ENCODE measurements at regions not wholly inside any gene's neighbourhood (a gene's known extent, or its start where the extent isn't known, plus 50 kb on each side); places are given as distances from the start of the nearest gene placed in this dataset.
A peak's percentile ranks its signal among the peaks of the same experiment; 100 is the strongest.

- DNase-seq (ENCODE audit: low read depth), result no peak
Measured at GRCh38 chr10:106520698-106521097, 643.8 kb downstream of the SORCS1 start.

- DNase-seq (ENCODE audit: low read depth), result no peak
Measured at GRCh38 chr10:106519376-106520030, 645.0 kb downstream of the SORCS1 start.

- DNase-seq (ENCODE audit: low read depth), result peak; percentile 19
Measured at GRCh38 chr10:106515206-106515790, 649.2 kb downstream of the SORCS1 start.

- DNase-seq (ENCODE audit: low read depth), result peak; percentile 39
Measured at GRCh38 chr10:106513352-106513771, 651.1 kb downstream of the SORCS1 start.

DNA sequence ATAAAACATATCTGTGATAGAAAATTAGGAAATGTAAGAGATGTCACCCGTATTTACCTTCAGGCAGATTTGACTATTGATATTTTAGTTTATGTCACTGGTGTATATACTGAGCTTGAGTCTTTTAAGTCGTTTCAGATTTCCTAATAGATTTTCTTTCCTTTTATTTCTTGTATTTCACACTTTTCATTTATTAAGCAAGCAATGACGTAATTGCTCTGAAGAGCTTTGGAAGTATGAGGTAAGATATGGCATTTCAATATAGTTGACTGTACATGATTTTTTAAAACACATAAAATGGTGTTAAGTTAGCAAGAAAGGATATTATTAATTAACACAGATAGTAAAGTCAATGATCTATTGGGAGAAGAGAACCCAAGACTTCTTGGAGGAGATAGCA lies 652.6 kb downstream of the SORCS1 start:
- no peak for DNase-seq (ENCODE audit: low read depth)

DNA sequence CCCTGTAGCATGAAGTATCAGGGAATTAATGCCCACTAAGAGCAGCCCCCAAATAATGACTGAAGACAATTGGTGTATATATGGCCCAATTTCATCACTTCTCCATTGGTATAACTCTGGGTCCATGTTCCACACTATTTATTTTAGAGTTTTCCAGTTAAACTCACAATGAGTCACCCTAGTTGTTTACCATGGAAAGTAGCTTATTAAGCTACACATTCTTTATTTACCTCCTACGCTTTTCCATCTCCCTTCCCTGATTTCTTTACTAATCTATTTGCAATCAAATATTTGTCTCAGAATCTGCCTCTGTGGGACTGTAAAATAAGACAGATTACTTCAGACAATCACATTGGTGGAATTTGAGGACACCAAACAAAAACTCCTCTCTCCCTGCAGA lies 655.6 kb downstream of the SORCS1 start:
- DNase-seq (ENCODE audit: low read depth), result peak; percentile 22

GRCh38 chr10:106506526-106507283 lies 657.8 kb downstream of the SORCS1 start:
- DNase-seq (ENCODE audit: low read depth), result peak; percentile 65

- DNase-seq (ENCODE audit: low read depth), result no peak
Measured at GRCh38 chr10:106504536-106504935, 660.0 kb downstream of the SORCS1 start.

DNA sequence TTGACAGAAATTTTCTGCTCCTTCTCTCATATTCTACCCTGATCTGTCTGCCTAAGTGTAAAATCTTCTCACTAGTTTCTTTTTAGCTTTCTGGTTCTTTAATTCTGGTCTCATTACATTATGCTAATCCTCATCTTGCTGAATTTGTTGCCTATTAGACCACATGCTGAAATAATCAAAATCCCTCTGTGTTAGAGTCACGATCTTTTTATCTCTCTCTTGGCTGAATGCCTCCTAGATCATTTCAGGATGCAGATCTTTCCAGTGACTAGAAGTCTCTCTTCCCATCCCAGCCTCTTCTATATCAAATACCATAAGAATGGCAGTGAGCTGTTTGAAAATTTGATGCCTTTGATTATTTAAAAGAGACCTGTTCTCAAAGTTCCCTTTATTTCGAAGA lies 661.9 kb downstream of the SORCS1 start:
- DNase-seq (ENCODE audit: low read depth), result no peak

DNA sequence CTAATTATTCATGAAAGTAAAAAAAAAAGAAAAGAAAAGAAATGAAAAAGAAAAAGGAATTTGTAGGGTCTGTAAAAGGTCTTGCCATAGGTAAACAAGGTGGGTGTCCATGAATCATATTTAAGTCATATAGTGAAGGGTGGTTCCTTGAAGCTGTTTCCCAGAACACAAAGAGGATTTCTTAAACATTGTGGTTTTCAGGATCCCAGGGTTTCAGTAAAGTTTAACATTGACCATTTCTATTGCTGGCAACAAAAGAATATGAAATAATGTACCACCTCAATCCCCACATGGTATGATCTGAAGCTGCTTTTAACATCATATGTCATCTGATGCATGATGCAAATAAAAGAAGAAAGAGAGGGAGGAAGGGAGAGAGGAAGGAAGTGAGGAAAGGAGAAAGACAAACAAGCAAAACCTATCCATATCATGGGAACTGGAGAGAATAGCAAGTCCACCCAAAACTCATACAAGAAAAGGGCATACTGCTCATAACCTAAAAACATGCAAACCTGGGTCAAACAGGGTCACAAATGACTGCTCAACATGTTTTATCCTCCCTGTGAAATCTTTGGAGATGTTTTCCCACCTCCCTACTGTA lies 663.5 kb downstream of the SORCS1 start:
- peak; percentile 11 for DNase-seq (ENCODE audit: low read depth)

DNA sequence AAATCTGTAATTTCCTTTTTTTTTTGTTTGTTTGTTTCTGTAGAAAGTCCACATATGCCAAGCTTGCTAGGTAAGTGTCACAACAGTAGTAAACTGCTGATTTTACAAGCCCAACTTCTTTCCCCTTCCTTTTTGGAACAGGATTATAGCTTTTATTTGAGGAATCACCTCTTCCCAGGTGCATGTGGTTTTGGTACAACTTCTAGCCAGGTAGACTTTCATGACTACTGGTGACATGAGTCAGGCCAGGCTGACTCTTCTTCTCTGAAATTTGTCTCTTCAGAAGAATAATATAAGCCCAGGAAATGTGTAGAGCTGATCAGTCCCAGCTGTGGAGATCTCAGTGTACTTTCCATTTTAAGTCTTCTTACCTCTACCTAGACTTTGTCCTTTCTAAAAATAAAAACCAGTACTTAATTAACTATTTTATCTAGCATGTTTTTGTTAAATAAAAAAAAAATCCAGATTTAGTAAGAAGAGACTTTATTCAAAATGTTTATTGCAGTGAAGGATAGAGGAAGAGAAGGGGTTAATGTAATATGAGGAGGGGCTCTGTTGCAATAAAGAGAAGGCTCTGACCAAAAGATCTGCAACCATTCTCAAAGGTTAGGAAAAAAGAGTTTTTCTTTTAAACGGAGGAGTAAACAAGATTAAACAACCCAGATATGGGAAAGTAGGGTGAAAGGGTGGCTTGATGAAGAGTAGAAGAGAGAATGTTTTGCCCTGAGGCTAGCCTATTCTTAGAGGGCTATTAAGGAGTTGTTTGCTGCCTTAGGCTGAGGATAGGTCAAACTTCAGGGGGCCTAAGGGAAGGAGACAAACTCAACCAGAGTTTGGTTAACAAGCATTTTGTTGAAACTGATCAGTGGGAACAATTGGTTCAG lies 664.2 kb downstream of the SORCS1 start:
- DNase-seq (ENCODE audit: low read depth), result peak; percentile 7

GRCh38 chr10:106499448-106499847 lies 665.1 kb downstream of the SORCS1 start:
- DNase-seq (ENCODE audit: low read depth), result no peak

GRCh38 chr10:106498675-106499074 lies 665.8 kb downstream of the SORCS1 start:
- DNase-seq (ENCODE audit: low read depth), result no peak

- DNase-seq (ENCODE audit: low read depth), result no peak
Measured at GRCh38 chr10:106495931-106496330, 668.6 kb downstream of the SORCS1 start.

DNA sequence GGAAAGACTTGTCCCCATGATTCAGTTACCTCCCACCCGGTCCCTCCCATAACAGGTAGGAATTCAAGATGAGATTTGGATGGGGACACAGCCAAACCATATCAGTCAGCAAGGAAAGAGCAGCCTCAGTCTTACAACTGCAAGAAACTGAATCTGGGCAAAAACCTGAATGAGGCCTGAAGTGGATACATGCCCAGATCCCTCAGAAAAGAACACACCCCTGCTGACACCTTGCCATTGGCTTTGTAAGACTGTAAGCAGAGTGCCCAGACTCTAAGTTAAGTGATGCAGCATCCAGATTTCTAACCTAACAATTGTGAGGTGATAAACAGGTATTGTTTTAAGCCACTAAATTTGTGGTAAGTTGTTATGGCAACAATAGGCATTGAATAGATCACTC lies 670.8 kb downstream of the SORCS1 start:
- no peak for DNase-seq (ENCODE audit: low read depth)

DNA sequence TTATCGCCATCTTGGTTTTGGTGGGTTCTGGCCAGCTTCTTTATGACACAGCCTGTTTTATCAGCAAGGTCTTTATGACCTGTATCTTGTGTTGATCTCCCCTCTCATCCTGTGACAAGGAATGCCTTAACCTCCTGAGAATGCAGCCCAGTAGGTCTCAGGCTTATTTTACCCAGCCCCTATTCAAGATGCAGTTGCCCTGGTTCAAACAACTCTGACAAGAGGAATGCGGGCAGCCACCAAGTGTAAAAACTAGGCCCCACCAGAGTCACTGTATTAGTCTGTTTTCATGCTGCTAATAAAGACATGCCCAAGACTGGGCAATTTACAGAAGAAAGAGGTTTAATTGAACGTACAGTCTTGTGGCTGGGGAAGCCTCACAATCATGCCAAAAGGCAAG lies 671.3 kb downstream of the SORCS1 start:
- no peak for DNase-seq (ENCODE audit: low read depth)

- no peak for DNase-seq (ENCODE audit: low read depth)
Measured at GRCh38 chr10:106487726-106488125, 676.8 kb downstream of the SORCS1 start.

GRCh38 chr10:106481598-106482275 lies 682.8 kb downstream of the SORCS1 start:
- DNase-seq (ENCODE audit: low read depth), result no peak

- DNase-seq (ENCODE audit: low read depth), result peak; percentile 18
Measured at GRCh38 chr10:106479636-106480035, 684.9 kb downstream of the SORCS1 start.

DNA sequence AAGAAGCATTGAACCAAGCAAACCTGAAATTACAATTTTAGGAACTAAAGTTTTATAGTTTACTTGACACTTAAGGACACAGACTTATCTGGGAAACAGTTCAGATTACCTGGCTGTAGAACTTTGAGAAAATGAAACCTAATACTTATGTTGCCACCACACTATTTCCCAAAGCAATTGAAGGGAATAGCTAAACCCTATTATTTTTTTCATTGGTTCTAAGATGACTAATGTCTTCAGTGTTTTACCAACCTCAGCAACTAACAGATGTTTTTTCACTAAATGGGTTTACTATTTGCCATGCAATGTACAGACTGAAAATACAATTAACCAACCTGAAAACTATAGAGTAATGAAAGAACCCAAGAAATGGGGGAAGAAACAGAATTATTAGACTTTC lies 689.6 kb downstream of the SORCS1 start:
- peak; percentile 35 for DNase-seq (ENCODE audit: low read depth)

DNA sequence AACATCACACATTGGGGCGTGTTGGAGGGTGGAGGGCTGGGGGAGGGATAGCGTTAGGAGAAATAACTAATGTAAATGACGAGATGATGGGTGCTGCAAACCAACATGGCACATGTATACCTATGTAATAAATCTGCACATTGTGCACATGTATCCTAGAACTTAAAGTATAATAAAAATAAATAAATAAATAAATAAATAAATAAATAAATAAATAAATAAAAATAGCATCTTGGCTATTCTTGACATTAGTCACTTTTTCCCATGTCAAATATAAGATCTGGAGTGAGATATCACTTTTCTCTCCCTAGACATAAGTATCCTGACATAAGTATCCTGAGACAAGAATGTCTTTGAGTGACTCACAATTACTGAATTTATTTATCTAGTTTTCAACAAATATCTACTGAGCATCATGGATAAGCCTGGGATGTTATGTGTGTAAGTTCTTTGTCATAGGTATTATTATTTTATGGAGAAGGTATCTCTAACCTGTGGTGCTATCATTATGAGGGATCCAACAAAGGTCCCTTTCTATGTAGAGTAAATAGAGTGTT lies 691.3 kb downstream of the SORCS1 start:
- peak; percentile 1 for DNase-seq (ENCODE audit: low read depth)

Data from iris pigment epithelial cell (primary cell).